ENCODE measurements at regions not wholly inside any gene's neighbourhood (a gene's known extent, or its start where the extent isn't known, plus 50 kb on each side); places are given as distances from the start of the nearest gene placed in this dataset.
"Not testable (repeated sequence)": the region's sequence is repeated elsewhere in the genome, so short reads cannot be mapped to it uniquely, and the experiment has no call there.

DNA sequence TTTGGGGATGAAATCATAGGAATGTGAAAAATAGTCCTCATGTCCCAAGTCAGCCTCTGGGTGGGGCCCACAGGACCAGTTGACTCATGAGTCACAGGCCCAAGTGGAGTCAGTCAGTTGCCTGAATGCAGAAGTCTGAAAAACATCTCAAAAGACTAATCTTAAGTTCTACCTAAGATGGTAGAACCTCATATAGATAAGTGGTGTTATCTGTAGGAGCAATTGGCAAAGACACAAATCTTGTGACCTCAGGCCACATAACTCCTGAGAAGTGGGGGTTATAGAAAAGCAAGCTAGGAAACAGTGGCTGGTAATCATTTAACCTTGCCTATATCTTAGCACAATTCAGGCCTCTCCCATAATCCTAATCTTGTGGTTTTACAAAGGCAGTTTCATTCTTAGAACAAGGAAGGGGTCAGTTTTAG lies 257.1 kb upstream of the SPOPL start:
- Mint-ChIP-seq H3K36me3 (no peaks in the 10 kb centered on the region), H3K4me1 (no peaks in the 10 kb centered on the region), H3K4me3 (no peak overlapping the region)

DNA sequence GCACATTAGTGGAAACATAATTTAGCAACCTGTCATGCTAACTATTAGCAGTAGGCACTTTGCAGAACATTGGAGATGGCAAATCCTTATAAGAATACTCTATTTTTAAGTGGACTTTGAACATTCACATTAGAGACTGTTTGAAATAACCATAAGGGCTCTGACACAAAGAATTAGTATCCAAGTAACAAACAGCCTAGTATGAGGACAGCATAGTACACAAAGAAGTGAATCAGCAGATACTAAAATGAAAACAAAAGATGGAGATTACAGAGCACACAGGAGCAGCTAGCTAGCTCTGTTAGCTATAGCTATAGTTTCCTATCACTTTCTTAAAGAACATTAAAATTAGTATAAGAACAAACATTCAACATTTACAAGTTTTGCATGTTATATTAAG lies 256.3 kb upstream of the SPOPL start:
- H3K27me3 Mint-ChIP-seq: peaks cover 3% of the 10 kb centered on the region
- H3K9me3 Mint-ChIP-seq: peaks cover 9% of the 10 kb centered on the region
- H3K27ac Mint-ChIP-seq: no peak overlapping the region
- no peaks in the 10 kb centered on the region for H3K36me3 Mint-ChIP-seq
- no peak overlapping the region for H3K4me3 Mint-ChIP-seq
- no peaks in the 10 kb centered on the region for H3K4me1 Mint-ChIP-seq

More for the DNA sequence above, 257.1 kb upstream of the SPOPL start:
- H3K27me3 Mint-ChIP-seq: no peaks in the 10 kb centered on the region
- H3K9me3 Mint-ChIP-seq: peaks cover 9% of the 10 kb centered on the region
- no peak overlapping the region for H3K27ac Mint-ChIP-seq

DNA sequence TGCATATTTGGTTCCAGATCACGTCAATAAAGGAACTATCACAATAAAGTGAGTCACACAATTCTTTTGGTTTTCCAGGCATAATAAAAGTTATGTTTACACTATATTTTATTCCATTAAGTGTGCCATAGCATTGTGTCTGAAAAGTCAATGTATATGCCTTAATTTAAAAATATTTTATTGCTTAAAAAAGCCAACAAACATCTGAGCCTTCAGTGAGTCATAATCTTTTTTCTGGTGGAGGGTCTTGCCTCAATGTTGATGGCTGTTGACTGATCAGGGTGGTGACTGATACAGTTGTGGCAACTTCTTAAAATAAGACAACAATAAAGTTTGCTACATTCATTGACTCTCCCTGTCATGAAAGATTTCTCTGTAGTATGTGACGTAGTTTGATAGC lies 254.3 kb upstream of the SPOPL start:
- Mint-ChIP-seq H3K27me3 (peaks cover 3% of the 10 kb centered on the region), H3K36me3 (no peaks in the 10 kb centered on the region), H3K27ac (no peak overlapping the region), H3K9me3 (peaks cover 2% of the 10 kb centered on the region), H3K4me3 (no peak overlapping the region), H3K4me1 (no peaks in the 10 kb centered on the region)

DNA sequence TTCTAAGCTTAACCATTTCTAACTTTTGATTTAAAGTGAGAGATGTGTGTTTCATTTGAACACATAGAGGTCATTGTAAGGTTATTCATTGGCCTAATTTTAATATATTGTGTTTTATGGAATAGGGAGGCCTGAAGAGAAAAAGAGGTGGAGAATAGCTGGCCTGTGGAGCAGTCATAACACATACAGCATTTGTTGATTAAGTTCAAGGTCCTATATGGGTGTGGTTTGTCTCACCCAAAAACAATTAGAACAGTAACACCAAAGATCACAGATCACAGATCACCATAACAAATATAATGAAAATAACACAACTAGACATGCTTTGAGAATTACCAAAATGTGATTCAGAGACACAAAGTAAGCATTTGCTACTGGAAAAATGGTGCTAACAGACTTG lies 252.4 kb upstream of the SPOPL start:
- Mint-ChIP-seq H3K27me3 (peaks cover 3% of the 10 kb centered on the region), H3K27ac (no peak overlapping the region), H3K4me3 (no peak overlapping the region), H3K4me1 (no peaks in the 10 kb centered on the region), H3K9me3 (peaks cover 2% of the 10 kb centered on the region), H3K36me3 (no peaks in the 10 kb centered on the region)

DNA sequence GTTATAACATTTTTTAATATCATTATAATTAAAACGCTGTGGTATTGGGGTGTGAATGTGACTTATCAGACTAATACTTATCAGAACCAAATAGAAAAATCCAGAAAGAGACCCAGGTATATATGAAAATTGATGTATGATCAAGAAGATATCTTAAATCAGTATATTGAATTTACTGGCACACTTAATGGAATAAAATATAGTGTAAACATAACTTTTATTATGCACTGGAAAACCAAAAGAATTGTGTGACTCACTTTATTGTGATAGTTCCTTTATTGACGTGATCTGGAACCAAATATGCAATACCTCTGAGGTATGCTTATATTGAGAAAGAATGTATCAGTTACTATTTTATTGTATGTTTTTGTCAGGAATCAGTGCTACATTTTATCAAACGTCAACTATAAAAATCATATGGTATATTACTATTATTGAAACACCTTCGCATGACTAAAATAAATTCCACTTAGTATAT lies 250.7 kb upstream of the SPOPL start:
- H3K4me3 Mint-ChIP-seq, H3K27ac Mint-ChIP-seq, H3K36me3 Mint-ChIP-seq, H3K4me1 Mint-ChIP-seq, H3K9me3 Mint-ChIP-seq, H3K27me3 Mint-ChIP-seq: not testable (repeated sequence)

DNA sequence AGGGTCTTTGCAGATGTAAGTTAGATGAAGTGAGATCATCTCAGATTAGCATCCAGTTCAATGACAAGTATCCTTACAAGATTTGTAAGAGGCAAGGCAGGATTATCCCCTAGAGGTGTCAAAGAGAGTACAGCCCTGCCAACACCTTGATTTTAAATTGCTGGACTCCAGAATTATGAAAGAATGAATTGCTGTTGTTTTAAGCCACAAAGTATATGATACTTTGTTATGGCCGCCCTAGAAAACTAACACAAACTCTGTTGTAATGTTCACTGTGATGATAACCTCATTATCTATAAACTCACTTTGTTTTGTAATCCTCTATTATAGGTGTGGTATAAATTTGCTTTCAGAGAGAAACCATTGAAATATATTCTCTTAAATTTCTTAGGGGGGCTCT lies 249.0 kb upstream of the SPOPL start:
- H3K4me1 Mint-ChIP-seq: no peaks in the 10 kb centered on the region
- no peaks in the 10 kb centered on the region for H3K36me3 Mint-ChIP-seq
- peaks cover 3% of the 10 kb centered on the region for H3K27me3 Mint-ChIP-seq
- H3K9me3 Mint-ChIP-seq: peaks cover 14% of the 10 kb centered on the region
- no peak overlapping the region for H3K27ac Mint-ChIP-seq
- no peak overlapping the region for H3K4me3 Mint-ChIP-seq

DNA sequence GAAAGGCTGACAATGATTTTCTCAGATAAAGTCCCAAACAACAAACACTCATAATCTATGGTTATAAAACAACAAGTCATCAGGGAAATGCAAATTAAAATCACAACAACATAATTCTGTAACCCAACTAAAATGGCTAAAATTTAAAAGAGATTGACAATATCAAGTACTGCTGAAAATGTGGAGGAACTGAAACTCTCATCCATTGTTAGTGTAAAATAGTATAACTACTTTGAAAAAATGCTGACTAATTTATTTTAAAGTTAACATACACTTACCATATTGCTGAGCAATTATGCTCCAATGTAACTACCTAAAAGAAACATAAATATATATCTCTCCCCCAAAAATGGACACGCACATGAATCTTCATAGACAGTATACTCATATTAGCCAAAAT lies 245.9 kb upstream of the SPOPL start:
- Mint-ChIP-seq H3K27ac (no peak overlapping the region), H3K4me1 (no peaks in the 10 kb centered on the region), H3K4me3 (no peak overlapping the region), H3K9me3 (peaks cover 22% of the 10 kb centered on the region), H3K27me3 (no peaks in the 10 kb centered on the region), H3K36me3 (no peaks in the 10 kb centered on the region)

DNA sequence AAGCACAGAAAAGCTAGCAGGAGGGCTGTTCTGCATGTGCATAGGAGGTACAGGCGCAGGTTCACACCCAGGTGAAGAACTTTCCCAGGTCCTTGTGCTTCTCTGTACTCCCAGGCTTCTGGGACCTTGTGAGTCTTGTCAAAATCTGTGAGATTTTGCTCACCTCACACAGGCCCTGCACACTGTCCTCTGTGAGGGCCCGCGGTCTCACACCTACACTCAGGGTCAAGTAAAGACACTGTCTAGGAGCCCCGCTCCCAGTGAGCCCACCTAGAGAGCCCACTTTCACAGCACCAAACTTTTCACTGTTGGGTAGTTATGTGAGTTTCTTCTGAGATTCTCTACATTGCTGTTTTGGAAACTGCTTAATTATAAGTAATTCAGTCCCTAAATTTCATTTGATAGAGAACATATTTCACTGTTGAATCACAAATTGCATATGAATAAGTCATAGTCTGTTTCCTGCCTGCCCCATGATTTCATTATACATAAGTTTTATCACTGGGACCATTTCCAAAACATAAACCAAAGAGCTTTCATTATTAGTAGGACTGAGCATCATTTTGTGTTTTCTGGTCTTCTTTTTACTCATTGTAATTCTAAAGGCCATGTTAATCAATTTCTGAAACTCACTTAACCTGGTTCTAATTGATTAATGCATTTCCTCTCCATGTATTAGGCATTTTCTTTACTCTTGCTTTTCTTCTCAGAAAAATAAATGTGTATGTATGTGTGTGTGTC lies 234.2 kb upstream of the SPOPL start:
- Mint-ChIP-seq H3K9me3 (peaks cover 15% of the 10 kb centered on the region), H3K4me3 (no peak overlapping the region), H3K4me1 (no peaks in the 10 kb centered on the region), H3K27me3 (peaks cover 2% of the 10 kb centered on the region), H3K36me3 (no peaks in the 10 kb centered on the region), H3K27ac (no peak overlapping the region)

DNA sequence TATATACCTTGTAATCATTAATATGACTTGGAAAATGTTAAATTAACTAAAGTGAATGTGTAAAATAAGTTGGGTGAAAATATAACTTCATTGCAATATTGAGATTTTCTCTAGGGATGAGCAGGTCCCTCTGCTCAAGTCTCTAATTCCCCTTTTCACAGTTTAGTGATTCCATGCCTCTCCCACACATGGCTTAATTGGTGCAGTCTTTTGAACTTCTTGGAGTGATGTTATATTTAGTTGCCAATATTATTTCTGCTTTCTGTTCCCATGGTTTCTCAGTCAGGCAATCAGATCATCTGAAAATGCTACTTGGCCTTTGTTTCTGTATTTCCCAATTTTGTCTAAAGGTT lies 233.7 kb upstream of the SPOPL start:
- Mint-ChIP-seq H3K27me3 (peaks cover 2% of the 10 kb centered on the region), H3K4me1 (no peaks in the 10 kb centered on the region), H3K27ac (no peak overlapping the region), H3K9me3 (peaks cover 15% of the 10 kb centered on the region), H3K36me3 (no peaks in the 10 kb centered on the region), H3K4me3 (no peak overlapping the region)

DNA sequence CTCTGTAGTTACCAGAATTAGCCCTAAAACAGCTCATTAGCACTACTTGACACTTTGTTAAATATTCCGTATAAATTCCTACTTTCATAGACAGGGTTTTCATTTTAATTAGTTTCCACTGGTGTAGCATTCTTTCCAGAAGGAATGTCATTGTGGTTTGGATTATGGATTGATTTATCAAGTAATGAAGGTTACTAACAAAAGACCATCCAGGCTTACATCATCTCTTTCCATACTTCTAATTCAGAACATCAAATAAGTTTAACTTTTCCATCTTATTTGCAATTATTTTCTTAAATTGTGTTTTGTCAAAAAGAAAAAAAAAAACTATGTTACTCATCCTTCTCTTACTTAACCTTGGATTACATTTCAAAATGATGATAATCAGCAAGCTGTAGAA lies 231.8 kb upstream of the SPOPL start:
- Mint-ChIP-seq H3K36me3 (no peaks in the 10 kb centered on the region), H3K27me3 (peaks cover 1% of the 10 kb centered on the region), H3K27ac (no peak overlapping the region), H3K4me3 (no peak overlapping the region), H3K9me3 (peaks cover 12% of the 10 kb centered on the region), H3K4me1 (no peaks in the 10 kb centered on the region)

DNA sequence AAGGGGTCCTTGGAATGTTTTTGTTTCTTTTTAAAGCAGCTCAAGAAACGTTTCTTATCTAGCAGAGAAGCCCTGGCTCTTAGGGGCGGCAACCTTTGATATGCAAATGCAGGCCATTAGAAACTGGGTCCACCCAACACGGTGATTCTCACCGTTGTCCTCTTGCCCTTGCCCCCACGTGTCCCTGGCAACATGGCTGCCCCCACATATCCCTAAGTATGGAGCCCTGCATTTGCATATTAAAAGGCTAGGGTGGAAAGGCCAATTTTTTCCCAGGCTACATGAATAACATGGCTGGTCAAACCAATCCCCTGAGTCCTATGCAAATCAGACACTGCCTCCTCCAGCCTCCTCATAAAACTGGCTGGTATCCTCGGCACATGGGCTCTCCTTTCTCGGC lies 230.1 kb upstream of the SPOPL start:
- H3K9me3 Mint-ChIP-seq: peaks cover 7% of the 10 kb centered on the region
- H3K27ac Mint-ChIP-seq: no peak overlapping the region
- H3K4me1 Mint-ChIP-seq: no peaks in the 10 kb centered on the region
- H3K27me3 Mint-ChIP-seq: no peaks in the 10 kb centered on the region
- no peak overlapping the region for H3K4me3 Mint-ChIP-seq
- H3K36me3 Mint-ChIP-seq: no peaks in the 10 kb centered on the region

DNA sequence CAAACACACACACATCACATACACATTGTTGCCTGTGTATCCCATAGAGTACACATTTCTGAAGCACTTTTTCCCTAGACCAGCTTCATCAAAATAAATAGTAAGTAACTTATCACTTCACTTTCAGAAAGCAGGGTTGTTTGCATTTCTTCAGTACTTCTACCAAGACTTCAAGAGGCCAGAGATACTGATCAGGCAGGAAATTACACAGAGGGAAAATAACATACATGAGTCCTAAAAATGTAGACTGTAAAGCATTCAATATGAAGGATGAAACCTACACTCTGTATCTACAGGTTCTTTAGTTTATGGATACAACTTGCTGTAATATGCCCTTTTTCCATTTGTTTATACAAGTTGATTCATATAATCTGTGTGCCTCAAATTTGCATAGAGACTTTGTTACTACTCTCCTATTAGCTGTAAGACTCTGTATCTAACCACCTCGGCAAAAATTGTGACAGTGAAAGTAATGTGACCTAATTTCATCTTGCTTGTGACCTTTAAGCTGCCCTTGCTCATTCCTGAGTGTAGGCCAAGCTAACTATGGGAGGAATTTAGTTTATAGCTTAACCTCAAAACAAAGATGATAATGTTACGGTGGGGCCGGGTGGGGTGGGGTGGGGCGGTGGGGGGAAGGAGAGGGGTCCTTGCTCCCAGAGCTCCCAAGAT lies 228.9 kb upstream of the SPOPL start:
- Mint-ChIP-seq H3K27ac (no peak overlapping the region), H3K36me3 (no peaks in the 10 kb centered on the region), H3K4me1 (no peaks in the 10 kb centered on the region), H3K27me3 (no peaks in the 10 kb centered on the region), H3K4me3 (no peak overlapping the region), H3K9me3 (peaks cover 7% of the 10 kb centered on the region)

DNA sequence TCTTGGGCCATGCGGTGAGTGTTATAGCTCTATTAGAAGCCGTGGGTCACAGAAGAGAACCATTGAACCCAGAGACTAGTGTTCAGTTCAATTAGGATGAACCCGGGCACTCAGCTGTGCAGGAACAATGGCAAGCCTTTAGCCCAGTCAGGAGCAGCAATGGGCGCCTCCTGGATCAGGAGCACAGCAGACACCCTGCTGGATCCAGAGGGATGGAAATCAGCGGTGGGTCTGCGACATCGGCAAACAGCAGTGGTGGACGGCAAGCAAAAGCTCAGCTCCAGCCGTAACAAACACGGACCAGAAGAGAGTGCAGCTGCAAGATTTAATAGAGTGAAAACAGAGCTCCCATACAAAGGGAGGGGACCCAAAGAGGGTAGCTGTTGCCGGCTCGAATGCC lies 228.3 kb upstream of the SPOPL start:
- not testable (repeated sequence) for H3K4me3 Mint-ChIP-seq, H3K27ac Mint-ChIP-seq, H3K4me1 Mint-ChIP-seq, H3K36me3 Mint-ChIP-seq, H3K9me3 Mint-ChIP-seq, H3K27me3 Mint-ChIP-seq

DNA sequence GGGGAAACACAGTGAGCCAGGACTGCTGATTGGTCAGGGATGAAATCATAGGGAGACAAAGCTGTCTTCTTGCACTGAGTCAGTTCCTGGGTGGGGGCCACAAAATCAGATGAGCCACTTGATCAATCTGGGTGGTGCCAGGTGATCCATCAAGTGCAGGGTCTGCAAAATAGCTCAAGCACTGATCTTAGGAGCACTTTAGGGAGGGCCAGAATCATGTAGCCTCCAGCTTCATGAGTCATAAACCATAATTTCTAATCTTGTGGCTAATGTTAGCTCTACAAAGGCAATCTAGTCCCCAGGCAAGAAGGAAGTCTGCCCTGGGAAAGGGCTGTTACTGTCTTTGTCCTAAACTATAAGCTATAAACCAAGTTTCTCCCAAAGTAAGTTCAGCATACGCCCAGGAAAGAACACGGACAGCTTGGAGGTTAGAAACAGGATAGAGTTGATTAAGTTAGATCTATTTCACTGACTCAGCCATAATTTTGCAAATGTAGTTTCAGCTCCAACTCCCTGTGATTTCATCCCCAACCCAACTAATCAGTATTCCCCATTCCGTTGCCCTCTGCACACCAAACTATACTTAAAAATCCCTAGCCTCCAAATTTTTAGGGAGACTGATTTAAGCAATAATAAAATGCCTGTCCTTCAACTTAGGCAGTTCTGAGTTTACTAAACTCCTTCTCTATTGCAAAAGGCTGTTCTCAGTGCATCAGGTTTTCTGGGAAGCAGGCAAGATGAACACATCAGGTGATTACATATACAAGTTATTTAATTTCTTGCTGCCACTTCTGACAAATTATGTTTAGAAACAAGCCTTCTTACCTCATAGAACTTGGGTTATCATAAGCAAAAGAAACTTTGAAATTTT lies 226.9 kb upstream of the SPOPL start:
- no peak overlapping the region for H3K27ac Mint-ChIP-seq
- no peak overlapping the region for H3K4me3 Mint-ChIP-seq
- H3K9me3 Mint-ChIP-seq: peaks cover 7% of the 10 kb centered on the region
- no peaks in the 10 kb centered on the region for H3K36me3 Mint-ChIP-seq
- H3K4me1 Mint-ChIP-seq: no peaks in the 10 kb centered on the region
- H3K27me3 Mint-ChIP-seq: no peaks in the 10 kb centered on the region

DNA sequence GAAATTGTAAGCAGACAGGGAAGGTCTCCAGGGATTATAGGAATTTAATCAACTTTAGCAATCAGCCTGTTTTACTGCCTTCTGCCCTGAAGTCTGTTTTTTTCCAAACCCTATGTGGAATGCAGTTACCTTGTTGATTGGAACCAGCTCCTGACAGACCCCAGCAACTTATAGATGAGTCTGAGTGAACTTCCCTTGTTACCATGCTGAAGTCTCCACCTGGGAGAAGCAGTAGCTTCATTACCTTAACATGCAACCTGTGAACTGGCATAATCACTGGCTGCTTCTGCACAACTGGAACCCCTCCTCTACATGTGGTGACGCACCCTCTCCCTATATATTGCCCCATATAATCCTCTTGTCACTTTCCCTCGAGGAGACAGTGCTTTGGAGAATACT lies 226.3 kb upstream of the SPOPL start:
- Mint-ChIP-seq H3K36me3 (no peaks in the 10 kb centered on the region), H3K27ac (no peak overlapping the region), H3K9me3 (peaks cover 7% of the 10 kb centered on the region), H3K4me1 (no peaks in the 10 kb centered on the region), H3K27me3 (no peaks in the 10 kb centered on the region), H3K4me3 (no peak overlapping the region)

DNA sequence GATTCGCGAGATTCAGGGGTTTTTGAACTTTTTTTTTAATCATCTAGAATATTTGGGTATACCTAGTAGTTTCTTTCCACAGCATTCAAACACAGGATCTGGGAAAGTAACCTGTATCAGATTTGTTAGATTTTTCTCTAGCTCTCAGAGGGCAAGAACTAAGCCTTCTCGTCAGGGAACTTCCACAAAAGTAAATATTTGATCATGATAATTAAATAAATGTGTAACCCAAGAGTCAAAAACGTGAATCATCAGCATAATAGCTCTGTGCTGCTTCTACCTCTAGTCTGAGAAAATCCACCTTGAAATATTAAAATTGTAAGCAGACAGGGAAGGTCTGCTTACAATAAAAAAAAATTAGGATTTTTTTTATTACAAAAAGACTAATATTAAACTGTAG lies 225.7 kb upstream of the SPOPL start:
- H3K27me3 Mint-ChIP-seq: no peaks in the 10 kb centered on the region
- no peaks in the 10 kb centered on the region for H3K36me3 Mint-ChIP-seq
- H3K4me1 Mint-ChIP-seq: no peaks in the 10 kb centered on the region
- peaks cover 7% of the 10 kb centered on the region for H3K9me3 Mint-ChIP-seq
- H3K4me3 Mint-ChIP-seq: no peak overlapping the region
- H3K27ac Mint-ChIP-seq: no peak overlapping the region
